ENCODE measurements at regions not wholly inside any gene's neighbourhood (a gene's known extent, or its start where the extent isn't known, plus 50 kb on each side); places are given as distances from the start of the nearest gene placed in this dataset.

GRCh38 chr7:24390376-24391157, 106.6 kb downstream of the NPY start:
- no peaks in the 10 kb centered on the region for H3K9me3 ChIP-seq (replicated peaks; ENCODE audit: control insufficient read depth, insufficient read depth, low read length)
- CTCF ChIA-PET = interaction anchor here (0.9 to 1.5 kb wide), 2 partner anchors 9 kb away, joined by 3 to 5 read pairs; no protein-coding TSS in a partner anchor
- ATAC-seq (no peak), DNase-seq (ENCODE audit: low read depth, low spot score) (no peak), FAIRE-seq (no peak)
- H3K27me3 ChIP-seq (replicated peaks in 1 of 2; ENCODE audit: control insufficient read depth in 2 of 2, insufficient read depth in 2 of 2, low read length in 1 of 2) = no peaks in the 10 kb centered on the region
- RAD21 ChIA-PET (ENCODE audit: unreplicated experiment) = no interaction called here
- TF ChIP-seq KLF5 (IDR thresholded peaks at IDR 0.05; ENCODE audit: partially characterized antibody) = no peak
- TF ChIP-seq SMAD5 (IDR thresholded peaks at IDR 0.05; ENCODE audit: low read depth) = no peak
- no peak for TF ChIP-seq CREB1 (IDR thresholded peaks at IDR 0.05; ENCODE audit: low read depth)
- TF ChIP-seq STAT1 (conservative IDR thresholded peaks at IDR 0.05) = no peak
- TF ChIP-seq SMARCA5 (IDR thresholded peaks at IDR 0.05) = no peak
- TF ChIP-seq FOXM1 (IDR thresholded peaks at IDR 0.05; ENCODE audit: low read depth, low read length) = no peak
- TF ChIP-seq ETV6 (conservative IDR thresholded peaks at IDR 0.05 in 1 of 2, IDR thresholded peaks at IDR 0.05 in 1 of 2; ENCODE audit: borderline replicate concordance in 1 of 2, low read depth in 1 of 2) = no peak
- TF ChIP-seq POLR2AphosphoS2 (IDR thresholded peaks at IDR 0.05; ENCODE audit: low read depth, low read length) = no peak
- H3K4me1 ChIP-seq (ENCODE audit: control insufficient read depth, insufficient read depth, low read length) = no peaks in the 10 kb centered on the region
- POLR2A ChIA-PET = no interaction called here
- no peak overlapping the region for H3K9ac ChIP-seq (ENCODE audit: control insufficient read depth, insufficient read depth, low read length)
- no peak overlapping the region for H3K4me3 ChIP-seq
- H3K4me2 ChIP-seq (ENCODE audit: control insufficient read depth, insufficient read depth) = no peak overlapping the region
- no peaks in the 10 kb centered on the region for H3K36me3 ChIP-seq (ENCODE audit: control insufficient read depth in 2 of 2, insufficient read depth in 2 of 2, low read length in 1 of 2)
- SMC1A ChIA-PET (ENCODE audit: uncharacterized antibody, unreplicated experiment) = interaction anchor here (1.3 kb wide), 1 partner anchor 9 kb away, joined by 4 read pairs; no protein-coding TSS in a partner anchor
- no peaks in the 10 kb centered on the region for H4K20me1 ChIP-seq (ENCODE audit: control insufficient read depth, insufficient read depth)
- in situ Hi-C loops (cut with MboI) (loop anchor here (25.0 kb wide), 1 partner anchor 828 kb away; no protein-coding TSS in a partner anchor), intact Hi-C loops (cut with micrococcal nuclease; ENCODE audit: unreplicated experiment) (no loop called here)
- no peak overlapping the region for H2AFZ ChIP-seq (ENCODE audit: control insufficient read depth, low read depth, low read length)
- no peaks in the 10 kb centered on the region for H3K79me2 ChIP-seq (ENCODE audit: control insufficient read depth, insufficient read depth, low read length)
- no peak overlapping the region for H3K27ac ChIP-seq (ENCODE audit: control insufficient read depth, insufficient read depth)
- 33% methylated on average over 5 of the region's 5 CpGs for WGBS (ENCODE audit: insufficient coverage, insufficient replicate concordance, low lambda C conversion rate, missing lambda C conversion rate)
- BruUV-seq (replicated peaks) = no TSS peak

Measured in GM12878 (cell line).